Inferior parietal cortex (tissue), 1 donor: ENCODE measurements at regions not wholly inside any gene's neighbourhood (a gene's known extent, or its start where the extent isn't known, plus 50 kb on each side); places are given as distances from the start of the nearest gene placed in this dataset.
"Not testable (repeated sequence)": the region's sequence is repeated elsewhere in the genome, so short reads cannot be mapped to it uniquely, and the experiment has no call there.

ENCODE experiments used
- DNase-seq: peaks from one replicate; pipeline ENCODE4 v3.0.0-alpha.2; 2016; ENCODE audit errors: extremely low spot score

DNA sequence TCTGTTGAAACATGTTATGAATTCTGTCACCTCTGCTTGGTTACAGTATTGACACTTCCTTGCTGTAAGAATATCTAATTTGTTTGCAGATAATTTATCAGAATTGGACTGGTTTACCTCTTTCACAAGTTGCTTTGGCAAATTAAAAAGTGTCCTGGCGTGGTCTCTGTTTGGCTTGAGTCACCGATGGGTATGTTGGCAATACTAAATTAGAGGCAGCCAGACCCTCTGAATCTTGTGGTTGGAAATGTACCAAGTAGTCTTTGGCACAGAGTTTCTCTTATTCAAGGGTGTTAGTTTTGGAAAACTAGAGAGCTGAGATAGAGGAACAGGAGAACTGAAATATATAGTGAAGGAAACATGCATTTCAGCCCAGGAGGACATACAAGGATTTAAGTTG, 521.1 kb upstream of the MGAT4C start:
- no peak for DNase-seq

DNA sequence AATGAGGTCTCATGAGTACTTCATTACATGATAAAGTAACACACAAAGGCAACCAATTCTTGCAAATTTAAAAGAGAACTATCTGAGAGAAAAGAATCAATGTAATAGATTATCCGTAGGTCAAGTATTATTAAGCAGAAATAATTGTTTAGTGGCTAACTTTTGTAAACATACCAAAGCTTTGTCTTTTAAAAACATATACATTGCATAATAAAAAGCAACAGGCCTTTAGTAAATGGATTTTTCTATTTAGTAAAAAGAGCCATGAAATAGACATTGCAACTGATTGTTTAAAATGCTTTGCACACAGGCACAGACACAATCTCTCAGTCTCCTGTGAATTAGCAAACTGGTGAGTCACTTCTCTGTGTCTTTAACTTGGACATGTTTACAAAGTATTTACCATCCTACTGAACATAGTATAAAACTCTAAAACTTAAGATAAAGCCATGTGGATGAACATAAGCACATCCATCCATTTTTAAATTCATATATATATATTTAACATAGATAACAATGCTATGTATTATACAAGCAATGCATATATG, 518.7 kb upstream of the MGAT4C start:
- DNase-seq: no peak

DNA sequence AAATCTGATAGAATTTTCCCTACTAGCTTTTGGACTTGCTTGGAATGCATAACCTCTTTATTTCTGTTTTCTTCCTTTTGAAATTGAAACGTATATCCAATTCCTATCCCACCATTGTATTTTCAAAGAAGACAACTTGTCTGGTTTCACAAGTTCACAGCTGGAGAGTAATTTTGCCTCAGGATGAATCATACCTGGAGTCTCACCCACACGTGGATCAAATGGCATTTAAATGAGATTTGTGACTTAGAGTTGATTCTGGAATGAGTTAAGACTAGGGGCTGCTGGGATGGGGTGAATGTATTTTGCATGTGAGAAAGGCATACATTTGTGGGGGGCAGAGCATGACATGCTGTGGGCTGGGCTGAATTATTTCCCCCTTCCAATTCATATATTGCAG, 516.5 kb upstream of the MGAT4C start:
- no peak for DNase-seq

DNA sequence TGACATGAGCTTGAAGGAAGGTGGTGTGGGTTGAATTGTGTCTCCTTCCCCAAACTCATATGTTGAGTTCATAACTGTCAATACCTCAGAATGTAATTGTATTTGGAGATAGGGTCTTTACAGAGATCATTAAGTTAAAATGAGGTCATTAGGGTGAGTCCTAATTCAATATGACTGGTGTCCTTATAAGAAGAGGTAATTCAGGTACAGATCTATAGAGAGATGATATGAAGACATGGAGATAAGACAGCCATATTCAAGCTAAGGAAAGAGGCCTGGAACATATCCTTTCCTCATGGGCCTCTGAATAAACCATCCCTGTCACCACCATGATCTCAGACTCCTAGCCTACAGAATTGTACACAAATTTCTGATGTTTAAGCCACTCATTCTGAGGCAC, 514.7 kb upstream of the MGAT4C start:
- DNase-seq: no peak

DNA sequence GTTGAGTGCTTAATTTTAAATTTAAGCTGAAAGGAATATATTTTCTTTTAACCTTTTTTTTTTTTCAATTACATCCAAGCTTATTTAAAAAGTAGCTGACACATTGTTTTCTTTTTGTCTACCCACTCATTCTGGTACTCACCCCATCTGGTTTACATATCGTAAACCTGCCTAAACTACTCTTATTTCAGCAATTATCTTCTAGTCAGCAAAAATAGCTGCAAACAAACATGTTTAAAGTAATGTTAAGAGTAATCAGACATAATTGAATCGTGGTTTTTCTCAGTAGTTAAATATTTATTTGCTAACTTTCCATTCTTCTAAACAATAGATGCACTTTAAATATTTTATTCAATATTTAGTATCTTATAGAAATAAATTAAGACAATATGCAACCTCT, 492.7 kb upstream of the MGAT4C start:
- DNase-seq: no peak

DNA sequence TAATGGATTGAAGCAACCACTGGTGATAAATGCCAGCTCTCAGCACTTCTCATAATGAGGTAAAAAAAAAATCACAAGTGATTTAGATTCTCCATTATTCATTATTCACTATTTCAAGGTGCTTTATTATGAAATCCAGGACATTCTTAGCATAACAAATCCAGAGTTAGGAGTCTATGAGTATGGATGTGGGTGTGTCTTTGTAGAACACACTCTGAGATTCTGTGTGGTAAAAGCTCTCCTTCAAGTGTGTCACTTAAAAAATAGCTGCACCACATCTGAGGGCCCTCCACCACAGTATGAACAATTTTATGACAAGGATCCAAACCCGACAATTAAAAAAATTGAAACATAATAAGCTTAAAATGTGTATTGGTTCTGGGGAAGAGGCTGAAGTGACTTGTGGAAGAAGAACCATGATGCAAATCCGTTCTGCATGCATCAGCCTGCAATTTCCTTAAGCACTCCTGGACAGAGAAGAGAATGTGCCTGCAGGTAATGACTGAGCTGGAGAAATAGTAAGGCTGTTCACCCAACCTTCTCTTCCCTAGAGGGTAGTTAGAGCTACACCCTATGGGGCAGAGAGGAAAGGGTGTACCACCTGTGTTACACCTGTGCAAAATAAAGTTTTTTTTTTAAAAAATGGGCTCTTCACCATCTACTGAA, 488.5 kb upstream of the MGAT4C start:
- no peak for DNase-seq

DNA sequence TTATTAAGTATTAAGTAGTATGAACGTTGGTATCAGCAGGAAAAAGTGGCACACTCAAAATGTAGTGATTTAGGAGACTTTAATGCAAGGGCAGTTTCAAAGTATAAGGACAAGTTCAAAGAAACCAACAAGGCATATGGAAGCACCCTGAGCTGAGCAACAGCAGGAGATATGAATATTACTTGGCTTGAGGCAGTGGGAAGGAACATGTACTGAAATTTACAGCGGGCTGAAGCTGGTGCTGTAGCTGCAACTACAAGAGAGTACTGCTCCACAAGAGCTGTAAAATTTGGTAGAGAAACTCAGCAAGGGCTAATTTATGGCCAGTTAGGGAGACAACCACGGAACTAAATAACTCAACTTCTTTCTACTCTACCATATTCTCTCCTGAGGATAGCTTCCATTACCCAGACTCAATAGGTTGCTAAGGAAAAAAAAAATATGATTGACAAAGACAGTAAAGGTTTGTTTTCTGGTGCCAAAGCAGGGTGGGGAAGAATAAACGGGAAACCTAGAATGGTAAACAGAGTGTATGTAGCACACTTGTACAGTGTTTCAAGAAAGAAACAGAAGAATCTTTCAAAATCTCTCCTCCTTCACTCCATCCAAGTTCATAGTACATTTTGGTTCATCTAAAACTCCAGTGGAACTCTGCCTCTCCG, 487.8 kb upstream of the MGAT4C start:
- no peak for DNase-seq

DNA sequence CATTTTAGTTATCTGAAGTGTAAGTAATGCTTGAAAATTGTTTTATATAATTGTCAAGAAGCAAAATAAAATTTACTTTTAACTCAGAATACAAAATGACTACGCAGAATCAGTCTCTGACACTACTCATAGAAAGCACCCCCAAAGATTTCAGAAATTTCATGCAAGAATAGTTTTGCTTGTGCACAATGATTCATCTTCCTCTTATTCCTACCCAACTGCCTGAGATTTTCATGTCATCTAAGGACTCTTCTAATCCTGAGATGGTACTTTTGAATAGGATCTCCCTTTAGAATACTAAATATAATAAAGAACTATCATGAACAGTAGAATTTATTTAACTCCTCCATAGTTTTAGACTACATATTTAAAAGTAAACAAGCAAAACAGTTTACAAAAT, 485.3 kb upstream of the MGAT4C start:
- no peak for DNase-seq

DNA sequence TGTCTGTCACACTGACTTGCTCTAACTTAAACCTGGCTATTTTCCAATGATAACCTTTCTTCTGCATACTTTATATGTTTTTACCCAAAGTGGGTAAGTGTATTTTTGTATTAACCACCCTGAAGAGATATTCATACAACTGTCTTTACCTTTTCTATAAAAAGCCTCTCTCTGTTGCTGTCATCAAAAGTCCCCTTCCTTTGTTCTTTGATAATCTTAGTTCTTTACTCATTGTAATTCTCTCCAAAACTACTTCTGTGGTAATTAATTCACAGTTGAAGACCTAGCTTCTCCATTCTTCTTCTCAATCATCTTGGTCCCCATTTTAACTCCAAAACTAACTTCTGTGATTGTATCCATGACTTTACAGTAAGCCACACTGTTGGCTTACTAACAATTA, 479.7 kb upstream of the MGAT4C start:
- no peak for DNase-seq

DNA sequence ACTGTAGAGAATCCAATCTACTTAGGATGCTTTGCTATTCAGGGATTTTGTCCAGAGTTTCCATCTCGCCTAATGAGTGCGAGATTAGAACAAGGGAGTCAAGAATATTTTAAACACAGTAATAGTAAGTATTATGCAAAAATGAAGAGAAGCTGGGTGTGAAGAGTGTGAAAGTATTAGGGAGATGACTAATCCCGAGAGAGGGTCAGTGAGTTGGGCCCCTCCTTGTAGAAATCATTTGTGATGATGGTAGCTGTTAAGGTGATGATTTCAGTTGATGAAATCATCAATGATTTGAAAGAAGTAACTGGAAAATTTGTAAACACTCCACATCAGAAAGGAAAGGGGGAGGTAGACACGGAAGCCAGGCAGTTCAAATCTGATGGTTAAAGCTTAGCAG, 478.9 kb upstream of the MGAT4C start:
- DNase-seq: no peak

DNA sequence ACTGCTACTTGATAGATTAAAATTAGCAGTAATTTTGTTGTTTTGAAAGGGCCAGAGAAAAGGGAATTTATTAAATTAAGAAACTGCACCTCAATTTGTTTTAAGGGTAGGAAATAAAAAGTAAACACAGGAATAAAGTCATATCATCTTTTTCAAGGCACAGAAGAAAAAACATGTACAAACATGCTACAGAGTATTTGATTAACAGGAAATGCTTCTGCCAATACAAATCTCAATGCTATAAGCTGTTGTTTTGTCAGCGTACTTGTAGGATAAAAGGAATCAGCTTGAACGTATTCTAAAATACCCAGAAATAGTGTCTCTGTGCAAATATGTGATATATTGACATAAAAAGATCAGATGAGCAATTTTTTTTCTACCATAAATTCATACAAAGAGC, 474.0 kb upstream of the MGAT4C start:
- no peak for DNase-seq

DNA sequence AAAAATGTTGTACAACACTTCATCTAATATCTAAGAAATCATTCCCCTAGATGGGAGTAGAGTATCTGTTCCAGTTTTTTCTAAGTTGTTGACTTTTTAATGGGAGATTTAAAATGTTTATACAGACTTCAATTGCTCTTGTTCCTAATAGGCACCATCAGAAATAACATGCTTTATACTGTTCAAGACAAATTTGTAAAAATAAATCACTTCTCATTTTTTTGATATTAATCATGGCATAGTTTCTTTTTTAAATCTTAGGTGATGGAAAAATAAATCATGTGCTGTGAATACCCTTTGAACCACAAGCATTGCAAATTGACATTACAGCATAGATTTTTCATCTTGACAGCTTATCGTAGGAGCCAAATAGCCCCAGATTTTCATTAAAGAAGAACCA, 473.5 kb upstream of the MGAT4C start:
- no peak for DNase-seq

DNA sequence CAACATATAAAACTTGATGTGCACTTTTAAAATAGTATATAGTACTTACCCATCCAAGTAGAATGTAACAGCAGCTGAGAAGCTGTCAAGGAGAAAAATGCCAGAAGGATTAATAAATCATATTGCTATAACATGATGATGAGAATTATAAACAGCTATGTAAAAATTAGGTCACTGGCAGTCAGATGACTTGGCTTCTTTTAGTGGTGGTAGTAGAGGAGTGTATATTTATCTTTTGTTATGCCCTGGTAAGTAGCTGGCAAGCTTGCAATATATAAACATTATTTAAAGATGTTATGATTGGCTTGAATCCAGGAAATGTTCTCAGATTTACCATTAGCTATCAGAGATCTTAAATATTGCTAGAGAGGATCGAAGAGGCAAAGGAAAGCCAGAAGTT, 471.0 kb upstream of the MGAT4C start:
- no peak for DNase-seq

DNA sequence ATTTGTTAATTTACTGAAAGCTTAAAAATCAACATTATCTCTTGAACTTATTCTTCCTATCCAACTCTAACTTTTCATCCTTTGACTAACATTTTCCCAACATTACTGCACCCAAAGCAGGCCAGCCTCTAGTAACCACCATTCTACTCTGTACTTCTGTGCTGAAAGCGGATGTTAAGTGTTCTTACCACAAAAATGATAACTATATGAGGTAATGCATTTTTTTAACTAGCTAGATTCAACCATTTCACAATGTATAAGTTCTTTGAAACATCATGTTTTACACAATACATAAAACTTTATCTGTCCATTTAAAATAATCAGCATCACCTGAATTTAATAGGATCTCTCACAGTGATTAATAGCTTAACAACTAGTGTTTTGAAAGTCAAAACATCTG, 468.5 kb upstream of the MGAT4C start:
- no peak for DNase-seq

DNA sequence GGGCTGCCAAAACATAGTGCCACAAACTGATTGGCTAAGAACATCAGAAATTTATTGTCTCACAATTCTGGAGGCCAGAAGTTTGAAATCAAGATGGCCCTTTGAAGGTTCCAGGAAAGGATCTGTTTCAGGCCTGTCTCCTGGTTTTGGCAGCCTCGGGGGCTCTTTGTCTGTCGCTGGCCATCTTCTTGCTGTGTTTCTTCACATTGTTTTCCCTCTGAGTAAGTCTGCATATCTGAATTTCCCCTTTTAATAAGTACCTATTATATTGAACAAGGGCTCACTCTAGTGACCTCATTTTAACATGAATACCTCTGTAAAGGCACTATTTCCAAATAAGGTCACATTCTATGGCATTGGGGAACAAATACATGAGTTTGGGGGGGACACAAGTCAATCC, 467.1 kb upstream of the MGAT4C start:
- no peak for DNase-seq

DNA sequence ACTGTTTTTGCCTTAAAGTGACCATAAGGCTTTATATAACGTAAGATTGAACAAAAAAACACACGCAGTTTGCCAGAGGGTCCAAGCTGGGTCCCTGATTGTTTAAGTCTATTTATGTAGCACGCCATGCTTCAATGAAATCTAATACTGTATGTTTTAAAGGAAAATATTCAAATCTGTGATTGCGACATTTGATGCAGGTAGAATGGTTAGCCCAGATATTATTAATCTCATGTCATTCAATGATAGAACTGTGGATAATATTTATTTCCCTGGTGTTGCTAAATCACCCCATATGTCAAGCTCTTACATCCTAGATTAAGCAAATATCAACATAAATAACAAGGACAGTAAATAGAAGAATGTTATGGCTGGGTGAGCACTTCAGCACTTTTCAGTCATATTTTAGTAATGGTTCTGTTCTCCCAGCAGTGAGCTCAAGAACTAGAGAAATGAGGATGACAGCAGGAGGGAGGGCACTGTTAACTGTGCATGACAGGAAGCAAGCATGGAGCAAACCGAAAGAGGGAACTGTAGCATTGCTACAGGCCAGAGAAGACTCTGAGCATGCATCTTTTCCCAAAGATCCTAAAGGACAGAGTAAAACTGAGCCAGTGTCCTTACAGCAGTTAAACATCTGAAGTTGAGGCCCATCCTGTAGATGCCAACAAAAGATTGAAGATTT, 465.7 kb upstream of the MGAT4C start:
- no peak for DNase-seq

DNA sequence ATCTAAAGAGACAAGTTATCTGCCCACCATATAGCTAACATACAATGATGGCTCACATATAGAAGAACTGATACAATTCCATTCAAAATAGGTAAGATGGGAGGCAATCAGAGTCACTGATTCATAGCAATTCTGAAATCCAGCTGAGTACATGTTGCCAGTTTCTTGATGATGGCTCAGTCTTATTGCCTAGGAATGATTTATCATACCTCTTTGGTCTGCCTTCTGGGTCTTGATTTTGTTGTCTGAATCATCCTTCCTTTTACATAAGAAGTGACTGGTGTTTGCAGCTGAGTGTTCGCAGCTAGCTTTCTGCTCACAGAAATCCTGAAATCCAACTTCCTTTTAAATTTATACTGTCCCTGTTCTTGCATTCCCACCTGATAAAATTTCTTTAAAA, 463.2 kb upstream of the MGAT4C start:
- DNase-seq: no peak

DNA sequence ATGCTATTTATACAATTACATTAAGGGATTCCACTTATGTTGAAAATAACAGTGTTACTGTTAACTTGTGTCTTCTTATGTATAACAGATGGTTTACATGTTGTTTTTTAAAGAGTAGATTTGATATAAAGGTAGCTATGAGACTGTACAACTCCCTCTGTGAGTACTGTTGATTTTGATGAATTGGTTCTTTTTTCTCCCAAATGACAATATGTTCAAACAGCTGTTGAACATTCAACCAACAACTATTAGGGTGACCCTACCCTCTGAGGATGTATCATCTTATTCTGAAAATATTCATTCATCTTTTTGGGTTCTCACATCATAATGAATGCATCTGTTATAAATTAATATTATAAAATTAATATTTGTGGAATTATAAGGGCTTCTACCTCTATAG, 456.9 kb upstream of the MGAT4C start:
- no peak for DNase-seq

DNA sequence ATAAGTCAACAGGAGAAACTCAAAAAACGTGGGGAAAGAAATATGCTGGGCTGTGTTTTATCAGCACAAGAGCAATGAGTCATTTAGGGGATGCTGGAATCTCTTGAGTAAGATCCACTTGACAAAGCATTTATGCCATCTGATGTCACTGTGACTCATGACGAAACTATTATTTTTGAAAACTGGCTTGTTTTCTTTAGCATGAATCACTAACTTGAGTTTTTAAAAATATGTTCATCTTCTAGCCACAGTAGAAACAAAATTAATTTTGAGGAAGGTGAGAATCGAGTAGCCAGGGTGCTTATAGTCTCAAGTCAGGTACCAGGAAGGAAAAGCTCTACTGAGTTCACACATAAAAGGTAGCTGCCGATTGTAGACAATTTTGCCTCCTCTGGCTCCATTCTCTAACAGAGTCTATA, 456.2 kb upstream of the MGAT4C start:
- no peak for DNase-seq

DNA sequence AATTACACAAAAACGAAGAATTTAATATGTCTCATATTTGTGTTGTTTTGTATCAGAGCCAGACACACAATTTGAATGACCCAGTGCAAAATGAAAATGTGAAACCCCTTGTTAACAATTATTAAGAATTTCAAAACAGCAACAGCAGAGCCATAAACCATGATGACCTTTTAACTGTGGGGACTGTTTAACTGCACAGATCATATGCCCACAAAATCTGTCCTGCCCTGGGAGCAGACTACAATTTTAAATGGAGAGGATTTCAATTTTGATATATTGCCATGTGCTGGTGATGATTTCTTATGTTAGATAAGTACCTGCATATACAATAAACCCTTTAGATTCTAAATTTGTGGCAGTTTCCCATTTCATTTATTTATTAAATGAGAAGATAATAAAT, 455.5 kb upstream of the MGAT4C start:
- no peak for DNase-seq

DNA sequence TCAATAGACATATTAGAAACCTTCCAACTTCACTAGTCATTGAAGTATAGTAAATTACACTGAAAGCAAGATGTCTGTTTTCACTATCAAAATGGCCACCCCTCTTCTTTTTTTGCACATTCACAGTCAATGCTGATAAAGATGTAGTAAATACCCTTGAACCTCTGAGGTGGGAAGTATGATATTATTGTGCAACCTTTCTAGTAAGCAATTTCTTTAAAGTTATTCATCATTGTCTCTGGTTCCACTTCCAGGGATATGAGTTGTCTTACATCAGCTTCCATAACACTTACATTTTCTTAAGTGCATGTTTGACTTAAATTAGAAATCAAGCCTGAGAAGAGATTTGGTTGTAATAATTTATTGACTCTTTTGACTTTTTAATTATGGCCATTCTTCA, 453.9 kb upstream of the MGAT4C start:
- DNase-seq: no peak

DNA sequence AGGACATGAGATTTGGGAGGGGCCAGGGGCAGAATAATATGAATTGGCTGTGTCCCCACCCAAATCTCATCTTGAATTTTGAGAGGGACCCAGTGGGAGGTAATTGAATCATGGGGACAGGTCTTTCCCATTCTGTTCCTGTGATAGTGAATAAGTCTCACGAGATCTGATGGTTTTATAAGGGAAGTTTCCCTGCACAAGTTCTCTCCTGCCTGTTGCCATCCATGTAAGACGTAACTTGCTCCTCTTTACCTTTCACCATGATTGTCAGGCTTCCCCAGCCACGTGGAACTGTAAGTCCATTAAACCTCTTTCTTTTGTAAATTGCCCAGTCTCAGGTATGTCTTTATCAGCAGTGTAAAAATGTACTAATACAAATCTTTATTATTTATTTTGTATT, 452.8 kb upstream of the MGAT4C start:
- not testable (repeated sequence) for DNase-seq

DNA sequence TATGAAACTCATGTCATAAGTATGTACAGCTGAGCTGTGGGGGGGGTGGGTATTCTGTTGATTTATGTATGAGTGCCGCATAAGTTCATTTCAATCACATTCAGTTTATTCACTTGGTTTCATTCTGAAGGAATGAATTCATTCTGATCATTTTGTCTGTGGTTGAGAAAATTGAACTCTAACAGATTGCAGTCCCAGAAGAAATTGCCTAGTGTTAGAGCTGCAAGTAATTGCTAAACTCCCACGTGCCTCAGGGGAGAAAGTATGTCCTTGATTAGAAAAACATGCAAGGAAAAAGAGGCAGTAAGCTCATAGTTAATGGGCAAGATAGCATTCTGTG, 442.4 kb upstream of the MGAT4C start:
- DNase-seq: no peak
